ENCODE measurements at regions not wholly inside any gene's neighbourhood (a gene's known extent, or its start where the extent isn't known, plus 50 kb on each side); places are given as distances from the start of the nearest gene placed in this dataset.

- DNase-seq (ENCODE audit: low read depth in 1 of 2, low spot score in 2 of 2) (no peak), FAIRE-seq (no peak)
- Histone ChIP-seq H2BK120ac (replicated peaks; ENCODE audit: low read depth, low read length) (no peak overlapping the region), H3K27me3 (replicated peaks in 1 of 4; ENCODE audit: control insufficient read depth in 3 of 4, extremely low read depth in 1 of 4, insufficient read depth in 3 of 4, low read length in 3 of 4) (no peaks in the 10 kb centered on the region), H3K9ac (replicated peaks in 1 of 4; ENCODE audit: extremely low read depth in 1 of 4, low read depth in 3 of 4, low read length in 3 of 4) (no peak overlapping the region), H3K14ac (ENCODE audit: insufficient read length) (no peak overlapping the region), H4K5ac (ENCODE audit: insufficient read length, low read depth, low read length) (no peak overlapping the region), H2BK5ac (ENCODE audit: low read depth, low read length) (no peak overlapping the region), H3K79me1 (ENCODE audit: low read depth, low read length) (no peaks in the 10 kb centered on the region), H3K4ac (replicated peaks; ENCODE audit: insufficient read length, low read depth, low read length) (no peak overlapping the region), H4K20me1 (replicated peaks in 1 of 2; ENCODE audit: control insufficient read depth in 1 of 2, insufficient read depth in 2 of 2, low read length in 2 of 2) (no peaks in the 10 kb centered on the region), H2BK20ac (ENCODE audit: low read length) (no peak overlapping the region), H4K91ac (replicated peaks; ENCODE audit: insufficient read length, low read length) (no peak overlapping the region), H3K4me3 (ENCODE audit: extremely low read depth in 1 of 4, insufficient read depth in 2 of 4, low read depth in 3 of 4, low read length in 4 of 4) (no peak overlapping the region), H3K18ac (ENCODE audit: extremely low read depth, low read length) (no peak overlapping the region), H4K8ac (ENCODE audit: extremely low read depth, insufficient read depth, low read length) (no peak overlapping the region), H3K56ac (replicated peaks; ENCODE audit: insufficient read length, low read depth, low read length) (no peak overlapping the region), H3K36me3 (ENCODE audit: control insufficient read depth in 2 of 4, insufficient read depth in 4 of 4, low read length in 3 of 4) (no peaks in the 10 kb centered on the region), H2AFZ (ENCODE audit: low read length) (no peak overlapping the region), H2BK15ac (ENCODE audit: low read length) (no peak overlapping the region), H3K9me3 (ENCODE audit: insufficient read depth in 2 of 2, low read depth in 1 of 2, low read length in 1 of 2) (no peaks in the 10 kb centered on the region), H3K23me2 (ENCODE audit: low read depth, low read length) (peaks cover 5% of the 10 kb centered on the region; the same call in 1 of the 2 replicates), H2AK5ac (ENCODE audit: low read depth, low read length) (no peak overlapping the region), H3K27ac (ENCODE audit: low read depth, low read length) (no peak overlapping the region), H2BK12ac (ENCODE audit: low read depth, low read length) (no peak overlapping the region), H3K4me2 (ENCODE audit: insufficient read depth in 1 of 2, low read depth in 2 of 2, low read length in 2 of 2) (no peak overlapping the region), H3K4me1 (replicated peaks in 1 of 4; ENCODE audit: control insufficient read depth in 3 of 4, insufficient read depth in 4 of 4, low read length in 3 of 4) (no peaks in the 10 kb centered on the region; a peak in 1 of 7 replicates), H3K23ac (ENCODE audit: insufficient read length) (no peak overlapping the region), H3K79me2 (ENCODE audit: control insufficient read depth in 1 of 2, insufficient read depth in 2 of 2, low read length in 2 of 2) (no peaks in the 10 kb centered on the region)
- CTCF ChIA-PET (ENCODE audit: partially characterized antibody) = interaction anchor here (0.6 to 2.4 kb wide), 5 partner anchors 13 to 155 kb away, joined by 3 to 10 read pairs (median 3); no protein-coding TSS in a partner anchor
- 87% methylated on average over 4 of the region's 4 CpGs; no CpG with 5 or more reads in 1 of the 2 experiments for WGBS, 2 experiments (ENCODE audit: extremely low coverage in 1 of 2, insufficient coverage in 1 of 2, insufficient read length in 1 of 2, insufficient replicate concordance in 2 of 2, low coverage in 1 of 2, low lambda C conversion rate in 2 of 2, missing lambda C conversion rate in 1 of 2)
- TF ChIP-seq CREB1 (IDR thresholded peaks at IDR 0.05) (no peak), TEAD4 (IDR thresholded peaks at IDR 0.05; ENCODE audit: low read depth, low read length) (no peak), SP2 (IDR thresholded peaks at IDR 0.05; ENCODE audit: low read length) (no peak), KDM5A (IDR thresholded peaks at IDR 0.05; ENCODE audit: low read length) (no peak), FOSL1 (IDR thresholded peaks at IDR 0.05; ENCODE audit: insufficient read depth, low read depth, low read length) (no peak), YY1 (IDR thresholded peaks at IDR 0.05; ENCODE audit: low read depth, low read length) (no peak), CBX8 (IDR thresholded peaks at IDR 0.05; ENCODE audit: borderline replicate concordance, low read depth, low read length) (no peak), BRCA1 (IDR thresholded peaks at IDR 0.05; ENCODE audit: low read depth, low read length) (no peak), KDM1A (IDR thresholded peaks at IDR 0.05; ENCODE audit: borderline replicate concordance, low read length) (no peak), GABPA (IDR thresholded peaks at IDR 0.05; ENCODE audit: borderline replicate concordance, insufficient read depth, low read length) (no peak), PHF8 (conservative IDR thresholded peaks at IDR 0.05; ENCODE audit: low read depth, low read length) (no peak), POU5F1 (IDR thresholded peaks at IDR 0.05; ENCODE audit: low read depth, low read length) (no peak), SIN3A (conservative IDR thresholded peaks at IDR 0.05 in 1 of 2, IDR thresholded peaks at IDR 0.05 in 1 of 2; ENCODE audit: low read depth in 1 of 2, low read length in 2 of 2) (no peak), RBBP5 (IDR thresholded peaks at IDR 0.05; ENCODE audit: borderline replicate concordance, low read depth, low read length) (no peak), BCL11A (IDR thresholded peaks at IDR 0.05; ENCODE audit: low read depth in 2 of 2, low read length in 2 of 2) (no peak), SP1 (IDR thresholded peaks at IDR 0.05; ENCODE audit: low read depth, low read length) (no peak)
- POLR2A ChIA-PET (ENCODE audit: partially characterized antibody) = interaction anchor here (2.0 kb wide), 1 partner anchor 114 kb away, joined by 4 read pairs; the partner anchor contains the start of gene GADD45G
Measured at GRCh38 chr9:89718651-89719050, 113.8 kb downstream of the GADD45G start.

Measured in H1 (cell line).